Omental fat pad (tissue), 3 donors: ENCODE measurements at regions not wholly inside any gene's neighbourhood (a gene's known extent, or its start where the extent isn't known, plus 50 kb on each side); places are given as distances from the start of the nearest gene placed in this dataset.

ENCODE experiments used
- ATAC-seq: fragments of 150-250 bp; one replicate; pipeline ENCODE4 v1.9.1; 2016; ENCODE audit warnings: mild to moderate bottlenecking, moderate library complexity; ENCODE audit not compliant: low FRiP score
- DNase-seq: peaks from one replicate; pipeline ENCODE4 v3.0.0-alpha.2; 2019; ENCODE audit warnings: low spot score
- CTCF ChIP-seq, 3 donors: fragments of 450-650 bp; IDR thresholded peaks; one replicate each; pipeline ENCODE4 v1.5.1; 2016 to 2017; ENCODE audit warnings: antibody characterized with exemption in 3 of 3, mild to moderate bottlenecking in 3 of 3, moderate library complexity in 2 of 3

GRCh38 chr6:146950351-146950835 is 253.8 kb upstream of the STXBP5 start:
- TF ChIP-seq CTCF (IDR thresholded peaks at IDR 0.05) = no peak
- ATAC-seq (no peak), DNase-seq (no peak)

- TF ChIP-seq CTCF (IDR thresholded peaks at IDR 0.05) = no peak
- no peak for ATAC-seq
Measured at GRCh38 chr6:146955570-146955969, 248.6 kb upstream of the STXBP5 start.

GRCh38 chr6:146957181-146958093 is 246.8 kb upstream of the STXBP5 start:
- TF ChIP-seq CTCF (IDR thresholded peaks at IDR 0.05) = no peak
- ATAC-seq (no peak), DNase-seq (no peak)

More at GRCh38 chr6:146955570-146955969, 248.6 kb upstream of the STXBP5 start:
- no peak for DNase-seq

GRCh38 chr6:146961831-146962230 is 242.4 kb upstream of the STXBP5 start:
- DNase-seq (no peak), ATAC-seq (no peak)
- TF ChIP-seq CTCF (IDR thresholded peaks at IDR 0.05) = no peak

GRCh38 chr6:146962329-146962728 is 241.9 kb upstream of the STXBP5 start:
- no peak for DNase-seq
- ATAC-seq = no peak
- TF ChIP-seq CTCF (IDR thresholded peaks at IDR 0.05) = no peak

- TF ChIP-seq CTCF (IDR thresholded peaks at IDR 0.05) = no peak
- DNase-seq = no peak
- ATAC-seq = no peak
Measured at GRCh38 chr6:146965110-146965689, 239.0 kb upstream of the STXBP5 start.
